ENCODE measurements at regions not wholly inside any gene's neighbourhood (a gene's known extent, or its start where the extent isn't known, plus 50 kb on each side); places are given as distances from the start of the nearest gene placed in this dataset.

- no peak for DNase-seq
- intact Hi-C loops (cut with DNase I, micrococcal nuclease): no loop called here
- ATAC-seq: no peak
Observed at GRCh38 chr1:83015163-83015562, 983.8 kb downstream of the TTLL7 start.

GRCh38 chr1:83012950-83013349 lies 986.0 kb downstream of the TTLL7 start:
- no peak for ATAC-seq
- intact Hi-C loops (cut with DNase I, micrococcal nuclease): no loop called here

GRCh38 chr1:83011265-83011664 lies 987.7 kb downstream of the TTLL7 start:
- intact Hi-C loops (cut with DNase I, micrococcal nuclease): no loop called here
- ATAC-seq (no peak), DNase-seq (no peak)

More at GRCh38 chr1:83012950-83013349, 986.0 kb downstream of the TTLL7 start:
- no peak for DNase-seq

- DNase-seq (no peak), ATAC-seq (no peak)
- intact Hi-C loops (cut with DNase I, micrococcal nuclease): no loop called here
Observed at GRCh38 chr1:83006271-83006670, 992.7 kb downstream of the TTLL7 start.

- ATAC-seq: no peak
- intact Hi-C loops (cut with DNase I, micrococcal nuclease): no loop called here
- no peak for DNase-seq
Observed at GRCh38 chr1:83000286-83000685, 998.6 kb downstream of the TTLL7 start.

- intact Hi-C loops (cut with DNase I, micrococcal nuclease): no loop called here
- DNase-seq: no peak
- no peak for ATAC-seq
Observed at GRCh38 chr1:82995951-82996350, 1003.0 kb downstream of the TTLL7 start.

- no peak for DNase-seq
- no peak for ATAC-seq
- intact Hi-C loops (cut with DNase I, micrococcal nuclease): no loop called here
Observed at GRCh38 chr1:82994616-82995263, 1004.2 kb downstream of the TTLL7 start.

GRCh38 chr1:82991569-82991968 lies 1007.4 kb downstream of the TTLL7 start:
- ATAC-seq (no peak), DNase-seq (no peak)
- intact Hi-C loops (cut with DNase I, micrococcal nuclease): no loop called here

GRCh38 chr1:82979593-82980236 lies 1019.2 kb downstream of the TTLL7 start:
- DNase-seq (no peak), ATAC-seq (no peak)
- intact Hi-C loops (cut with DNase I, micrococcal nuclease): no loop called here

GRCh38 chr1:82978461-82979324 lies 1020.2 kb downstream of the TTLL7 start:
- DNase-seq: no peak
- intact Hi-C loops (cut with DNase I, micrococcal nuclease): no loop called here
- ATAC-seq: no peak

GRCh38 chr1:82972841-82973553 lies 1025.9 kb downstream of the TTLL7 start:
- ATAC-seq (no peak), DNase-seq (no peak)
- intact Hi-C loops (cut with DNase I, micrococcal nuclease): no loop called here

- DNase-seq: no peak
- no peak for ATAC-seq
- intact Hi-C loops (cut with DNase I, micrococcal nuclease): no loop called here
Observed at GRCh38 chr1:82969340-82969739, 1029.6 kb downstream of the TTLL7 start.

GRCh38 chr1:82962658-82963057 lies 1036.3 kb downstream of the TTLL7 start:
- intact Hi-C loops (cut with DNase I, micrococcal nuclease): no loop called here
- DNase-seq (no peak), ATAC-seq (no peak)

- no peak for DNase-seq
- intact Hi-C loops (cut with DNase I, micrococcal nuclease): no loop called here
- ATAC-seq: no peak
Observed at GRCh38 chr1:82950606-82951200, 1048.2 kb downstream of the TTLL7 start.

- no peak for DNase-seq
- intact Hi-C loops (cut with DNase I, micrococcal nuclease): no loop called here
- no peak for ATAC-seq
Observed at GRCh38 chr1:82948386-82948785, 1050.5 kb downstream of the TTLL7 start.

- intact Hi-C loops (cut with DNase I, micrococcal nuclease): no loop called here
- ATAC-seq: no peak
- no peak for DNase-seq
Observed at GRCh38 chr1:82947278-82947677, 1051.7 kb downstream of the TTLL7 start.

- DNase-seq (no peak), ATAC-seq (no peak)
- intact Hi-C loops (cut with DNase I, micrococcal nuclease): no loop called here
Observed at GRCh38 chr1:82946096-82946605, 1052.8 kb downstream of the TTLL7 start.

- ATAC-seq (no peak), DNase-seq (no peak)
- intact Hi-C loops (cut with DNase I, micrococcal nuclease): no loop called here
Observed at GRCh38 chr1:82944822-82945221, 1054.1 kb downstream of the TTLL7 start.

GRCh38 chr1:82934074-82934473 lies 1064.9 kb downstream of the TTLL7 start:
- ATAC-seq: no peak
- intact Hi-C loops (cut with DNase I, micrococcal nuclease): no loop called here
- DNase-seq: no peak

All from left colon (tissue), 2 donors.